ENCODE measurements at regions not wholly inside any gene's neighbourhood (a gene's known extent, or its start where the extent isn't known, plus 50 kb on each side); places are given as distances from the start of the nearest gene placed in this dataset.
"Not testable (repeated sequence)": the region's sequence is repeated elsewhere in the genome, so short reads cannot be mapped to it uniquely, and the experiment has no call there.

- peaks cover 0 to 10% (median 2%) of the 10 kb centered on the region in 4 donors for H3K9me3 ChIP-seq (ENCODE audit: control insufficient read depth in 4 of 4, insufficient read depth in 3 of 4, low read length in 3 of 4)
- H3K27me3 ChIP-seq (ENCODE audit: control insufficient read depth in 3 of 3, insufficient read depth in 3 of 3, low read length in 2 of 3), result no peaks in the 10 kb centered on the region
- H3K4me3 ChIP-seq, result no peak overlapping the region
- H3K36me3 ChIP-seq (ENCODE audit: control insufficient read depth in 4 of 4, insufficient read depth in 4 of 4, low read length in 4 of 4), result no peaks in the 10 kb centered on the region
- 87 to 94% methylated on average over 3 of the region's 3 CpGs for WGBS, 2 donors
- H3K9ac ChIP-seq (ENCODE audit: insufficient read depth in 1 of 2, low read length in 2 of 2), result no peak overlapping the region
- TF ChIP-seq, protein P1, sequence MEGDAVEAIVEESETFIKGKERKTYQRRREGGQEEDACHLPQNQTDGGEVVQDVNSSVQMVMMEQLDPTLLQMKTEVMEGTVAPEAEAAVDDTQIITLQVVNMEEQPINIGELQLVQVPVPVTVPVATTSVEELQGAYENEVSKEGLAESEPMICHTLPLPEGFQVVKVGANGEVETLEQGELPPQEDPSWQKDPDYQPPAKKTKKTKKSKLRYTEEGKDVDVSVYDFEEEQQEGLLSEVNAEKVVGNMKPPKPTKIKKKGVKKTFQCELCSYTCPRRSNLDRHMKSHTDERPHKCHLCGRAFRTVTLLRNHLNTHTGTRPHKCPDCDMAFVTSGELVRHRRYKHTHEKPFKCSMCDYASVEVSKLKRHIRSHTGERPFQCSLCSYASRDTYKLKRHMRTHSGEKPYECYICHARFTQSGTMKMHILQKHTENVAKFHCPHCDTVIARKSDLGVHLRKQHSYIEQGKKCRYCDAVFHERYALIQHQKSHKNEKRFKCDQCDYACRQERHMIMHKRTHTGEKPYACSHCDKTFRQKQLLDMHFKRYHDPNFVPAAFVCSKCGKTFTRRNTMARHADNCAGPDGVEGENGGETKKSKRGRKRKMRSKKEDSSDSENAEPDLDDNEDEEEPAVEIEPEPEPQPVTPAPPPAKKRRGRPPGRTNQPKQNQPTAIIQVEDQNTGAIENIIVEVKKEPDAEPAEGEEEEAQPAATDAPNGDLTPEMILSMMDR (IDR thresholded peaks at IDR 0.05; ENCODE audit: control extremely low read depth, extremely low read depth), result no peak
- DNase-seq (no peak), ATAC-seq (ENCODE audit: insufficient read depth, low FRiP score) (no peak)
- no peak overlapping the region for H3K27ac ChIP-seq (ENCODE audit: low read depth in 1 of 2, low read length in 1 of 2)
- peaks cover 0 to 5% (median 0%) of the 10 kb centered on the region in 5 donors for H3K4me1 ChIP-seq (ENCODE audit: control insufficient read depth in 5 of 5, insufficient read depth in 5 of 5, low read length in 5 of 5)
These were observed 168.3 kb downstream of the TM2D1 start for GRCh38 chr1:61556631-61557030.

GRCh38 chr1:61552630-61553305, 172.2 kb downstream of the TM2D1 start:
- Histone ChIP-seq H3K4me1 (ENCODE audit: control insufficient read depth in 5 of 5, insufficient read depth in 5 of 5, low read length in 5 of 5) (peaks cover 0 to 5% (median 0%) of the 10 kb centered on the region in 5 donors), H3K27ac (ENCODE audit: low read depth in 1 of 2, low read length in 1 of 2) (no peak overlapping the region), H3K9ac (ENCODE audit: insufficient read depth in 1 of 2, low read length in 2 of 2) (no peak overlapping the region), H3K27me3 (ENCODE audit: control insufficient read depth in 3 of 3, insufficient read depth in 3 of 3, low read length in 2 of 3) (no peaks in the 10 kb centered on the region), H3K4me3 (no peak overlapping the region), H3K9me3 (ENCODE audit: control insufficient read depth in 4 of 4, insufficient read depth in 3 of 4, low read length in 3 of 4) (peaks cover 0 to 10% (median 3%) of the 10 kb centered on the region in 4 donors), H3K36me3 (ENCODE audit: control insufficient read depth in 4 of 4, insufficient read depth in 4 of 4, low read length in 4 of 4) (no peaks in the 10 kb centered on the region)
- TF ChIP-seq, protein P1 (IDR thresholded peaks at IDR 0.05; ENCODE audit: control extremely low read depth, extremely low read depth), result no peak
- ATAC-seq (ENCODE audit: insufficient read depth, low FRiP score) (no peak), DNase-seq (no peak)
- WGBS, 2 donors, result 91 to 94% methylated on average over 4 of the region's 4 CpGs

DNA sequence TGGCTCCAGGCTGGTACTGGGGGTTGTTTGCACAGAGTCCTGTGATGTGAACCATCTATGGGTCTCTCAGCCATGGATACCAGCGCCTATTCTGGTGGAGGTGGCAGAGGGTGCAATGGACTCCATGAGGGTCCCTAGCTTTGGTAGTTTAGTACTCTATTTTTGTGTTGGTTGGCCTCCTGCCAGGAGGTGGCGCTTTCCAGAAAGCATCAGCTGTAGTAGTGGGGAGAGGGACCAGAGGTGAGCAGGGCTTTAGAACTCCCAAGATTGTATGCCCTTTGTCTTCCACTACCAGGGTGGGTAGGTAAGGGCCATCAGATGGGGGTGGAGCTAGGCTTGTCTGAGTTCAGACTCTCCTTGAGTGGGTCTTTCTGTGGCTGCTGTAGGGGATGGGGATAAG, 177.6 kb downstream of the TM2D1 start:
- ATAC-seq (ENCODE audit: insufficient read depth, low FRiP score); DNase-seq; H3K27ac ChIP-seq (ENCODE audit: low read depth in 1 of 2, low read length in 1 of 2); H3K4me3 ChIP-seq; H3K4me1 ChIP-seq (ENCODE audit: control insufficient read depth in 5 of 5, insufficient read depth in 5 of 5, low read length in 5 of 5); H3K9ac ChIP-seq (ENCODE audit: insufficient read depth in 1 of 2, low read length in 2 of 2); H3K9me3 ChIP-seq (ENCODE audit: control insufficient read depth in 4 of 4, insufficient read depth in 3 of 4, low read length in 3 of 4); H3K27me3 ChIP-seq (ENCODE audit: control insufficient read depth in 3 of 3, insufficient read depth in 3 of 3, low read length in 2 of 3); H3K36me3 ChIP-seq (ENCODE audit: control insufficient read depth in 4 of 4, insufficient read depth in 4 of 4, low read length in 4 of 4): not testable (repeated sequence)
- WGBS, 2 donors, result 91 to 97% methylated on average over 2 of the region's 2 CpGs

DNA sequence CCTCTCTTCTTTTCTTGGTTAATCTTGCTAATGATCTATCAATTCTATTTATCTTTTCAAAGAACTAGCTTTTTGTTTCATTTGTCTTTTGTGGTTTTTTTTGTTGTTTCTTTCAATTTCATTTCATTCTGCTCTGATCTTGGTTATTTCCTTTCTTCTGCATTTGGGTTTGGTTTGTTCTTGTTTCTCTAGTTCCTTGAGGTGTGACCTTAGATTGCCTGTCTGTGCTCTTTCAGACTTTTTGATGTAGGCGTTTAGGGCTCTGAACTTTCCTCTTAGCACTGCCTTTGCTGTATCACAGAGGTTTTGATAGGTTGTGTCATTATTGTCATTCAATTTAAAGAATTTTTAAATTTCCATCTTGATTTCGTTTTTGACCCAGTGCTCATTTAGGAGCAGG, 180.1 kb downstream of the TM2D1 start:
- H3K9ac ChIP-seq (ENCODE audit: insufficient read depth in 1 of 2, low read length in 2 of 2); H3K27me3 ChIP-seq (ENCODE audit: control insufficient read depth in 3 of 3, insufficient read depth in 3 of 3, low read length in 2 of 3); H3K36me3 ChIP-seq (ENCODE audit: control insufficient read depth in 4 of 4, insufficient read depth in 4 of 4, low read length in 4 of 4); ATAC-seq (ENCODE audit: insufficient read depth, low FRiP score); H3K9me3 ChIP-seq (ENCODE audit: control insufficient read depth in 4 of 4, insufficient read depth in 3 of 4, low read length in 3 of 4); H3K4me1 ChIP-seq (ENCODE audit: control insufficient read depth in 5 of 5, insufficient read depth in 5 of 5, low read length in 5 of 5); H3K4me3 ChIP-seq; DNase-seq; H3K27ac ChIP-seq (ENCODE audit: low read depth in 1 of 2, low read length in 1 of 2): not testable (repeated sequence)
- 78 to 91% methylated on average over 2 of the region's 2 CpGs for WGBS, 2 donors

- not testable (repeated sequence) for H3K4me1 ChIP-seq (ENCODE audit: control insufficient read depth in 5 of 5, insufficient read depth in 5 of 5, low read length in 5 of 5); H3K9me3 ChIP-seq (ENCODE audit: control insufficient read depth in 4 of 4, insufficient read depth in 3 of 4, low read length in 3 of 4); H3K27ac ChIP-seq (ENCODE audit: low read depth in 1 of 2, low read length in 1 of 2); H3K9ac ChIP-seq (ENCODE audit: insufficient read depth in 1 of 2, low read length in 2 of 2); H3K27me3 ChIP-seq (ENCODE audit: control insufficient read depth in 3 of 3, insufficient read depth in 3 of 3, low read length in 2 of 3); H3K36me3 ChIP-seq (ENCODE audit: control insufficient read depth in 4 of 4, insufficient read depth in 4 of 4, low read length in 4 of 4); DNase-seq; ATAC-seq (ENCODE audit: insufficient read depth, low FRiP score); H3K4me3 ChIP-seq
These were observed 181.4 kb downstream of the TM2D1 start for GRCh38 chr1:61543498-61543897.

Data from lung (tissue), 11 donors.